ENCODE measurements at regions not wholly inside any gene's neighbourhood (a gene's known extent, or its start where the extent isn't known, plus 50 kb on each side); places are given as distances from the start of the nearest gene placed in this dataset.

- peaks cover 5 to 14% of the 10 kb centered on the region in 2 donors for H3K27me3 Mint-ChIP-seq
- CTCF ChIA-PET (ENCODE audit: partially characterized antibody) = interaction anchor here (1.8 kb wide), 1 partner anchor 36 kb away, joined by 5 read pairs; no protein-coding TSS in a partner anchor
Measured at GRCh38 chr11:19599681-19600080, 113.0 kb upstream of the NAV2 start.

GRCh38 chr11:19598876-19599486 lies 113.7 kb upstream of the NAV2 start:
- peaks cover 0 to 5% (median under 1%) of the 10 kb centered on the region in 8 donors for H3K9me3 Mint-ChIP-seq
- POLR2A ChIA-PET (ENCODE audit: partially characterized antibody) = no interaction called here
- H3K27ac Mint-ChIP-seq = no peak overlapping the region
- H3K4me1 ChIP-seq (ENCODE audit: insufficient read depth, low read length) = no peaks in the 10 kb centered on the region
- no peaks in the 10 kb centered on the region for H3K36me3 Mint-ChIP-seq
- no peak overlapping the region for H3K4me3 Mint-ChIP-seq
- no peaks in the 10 kb centered on the region for H3K36me3 ChIP-seq (ENCODE audit: insufficient read depth, low read length)
- intact Hi-C loops (cut with micrococcal nuclease) = no loop called here
- H3K27me3 ChIP-seq (ENCODE audit: insufficient read depth, low read length) = no peaks in the 10 kb centered on the region
- no peak overlapping the region for H3K4me3 ChIP-seq (ENCODE audit: low read length in 2 of 2)
- DNase-seq = no peak
- H3K4me1 Mint-ChIP-seq = no peaks in the 10 kb centered on the region
- no peaks in the 10 kb centered on the region for H3K9me3 ChIP-seq (ENCODE audit: control insufficient read depth in 1 of 2, low read length in 2 of 2)
- CTCF ChIA-PET (ENCODE audit: partially characterized antibody) = interaction anchor here (1.4 to 1.8 kb wide), 2 partner anchors 35 to 45 kb away, joined by 3 to 5 read pairs; no protein-coding TSS in a partner anchor
- peaks cover 5 to 14% of the 10 kb centered on the region in 2 donors for H3K27me3 Mint-ChIP-seq
- no peak overlapping the region for H3K27ac ChIP-seq (ENCODE audit: low read depth, low read length)

More at GRCh38 chr11:19599681-19600080, 113.0 kb upstream of the NAV2 start:
- no peaks in the 10 kb centered on the region for H3K36me3 ChIP-seq (ENCODE audit: insufficient read depth, low read length)
- no peak overlapping the region for H3K4me3 Mint-ChIP-seq
- H3K9me3 ChIP-seq (ENCODE audit: control insufficient read depth in 1 of 2, low read length in 2 of 2) = no peaks in the 10 kb centered on the region
- H3K4me3 ChIP-seq (ENCODE audit: low read length in 2 of 2) = no peak overlapping the region
- peaks cover 0 to 8% (median 3%) of the 10 kb centered on the region in 8 donors for H3K9me3 Mint-ChIP-seq
- H3K27ac ChIP-seq (ENCODE audit: low read depth, low read length) = no peak overlapping the region
- H3K4me1 ChIP-seq (ENCODE audit: insufficient read depth, low read length) = no peaks in the 10 kb centered on the region
- no peaks in the 10 kb centered on the region for H3K4me1 Mint-ChIP-seq
- POLR2A ChIA-PET (ENCODE audit: partially characterized antibody) = no interaction called here
- H3K27ac Mint-ChIP-seq = no peak overlapping the region
- intact Hi-C loops (cut with micrococcal nuclease) = no loop called here
- H3K27me3 ChIP-seq (ENCODE audit: insufficient read depth, low read length) = no peaks in the 10 kb centered on the region
- DNase-seq = no peak
- no peaks in the 10 kb centered on the region for H3K36me3 Mint-ChIP-seq

GRCh38 chr11:19598456-19598855 lies 114.2 kb upstream of the NAV2 start:
- H3K4me1 ChIP-seq (ENCODE audit: insufficient read depth, low read length) = no peaks in the 10 kb centered on the region
- H3K4me3 ChIP-seq (ENCODE audit: low read length in 2 of 2) = no peak overlapping the region
- H3K27ac Mint-ChIP-seq = no peak overlapping the region
- no peaks in the 10 kb centered on the region for H3K36me3 ChIP-seq (ENCODE audit: insufficient read depth, low read length)
- no peaks in the 10 kb centered on the region for H3K9me3 ChIP-seq (ENCODE audit: control insufficient read depth in 1 of 2, low read length in 2 of 2)
- H3K4me1 Mint-ChIP-seq = no peaks in the 10 kb centered on the region
- H3K27ac ChIP-seq (ENCODE audit: low read depth, low read length) = no peak overlapping the region
- ChIA-PET CTCF (ENCODE audit: partially characterized antibody) (interaction anchor here (1.3 to 1.8 kb wide), 3 partner anchors 13 to 44 kb away, joined by 3 to 5 read pairs (median 3); no protein-coding TSS in a partner anchor), POLR2A (ENCODE audit: partially characterized antibody) (no interaction called here)
- H3K36me3 Mint-ChIP-seq = no peaks in the 10 kb centered on the region
- intact Hi-C loops (cut with micrococcal nuclease) = no loop called here
- DNase-seq = no peak
- peaks cover 5 to 13% of the 10 kb centered on the region in 2 donors for H3K27me3 Mint-ChIP-seq
- no peak overlapping the region for H3K4me3 Mint-ChIP-seq
- H3K27me3 ChIP-seq (ENCODE audit: insufficient read depth, low read length) = no peaks in the 10 kb centered on the region
- peaks cover 0 to 2% (median 0%) of the 10 kb centered on the region in 8 donors for H3K9me3 Mint-ChIP-seq

- H3K27ac ChIP-seq (ENCODE audit: low read depth, low read length) = no peak overlapping the region
- H3K27me3 ChIP-seq (ENCODE audit: insufficient read depth, low read length) = no peaks in the 10 kb centered on the region
- Mint-ChIP-seq H3K4me1 (no peaks in the 10 kb centered on the region), H3K9me3 (peaks cover 0 to 2% (median 0%) of the 10 kb centered on the region in 8 donors), H3K36me3 (no peaks in the 10 kb centered on the region), H3K27ac (no peak overlapping the region), H3K4me3 (no peak overlapping the region), H3K27me3 (peaks cover 5 to 13% of the 10 kb centered on the region in 2 donors)
- no peak overlapping the region for H3K4me3 ChIP-seq (ENCODE audit: low read length in 2 of 2)
- no peak for DNase-seq
- POLR2A ChIA-PET (ENCODE audit: partially characterized antibody) = no interaction called here
- no peaks in the 10 kb centered on the region for H3K36me3 ChIP-seq (ENCODE audit: insufficient read depth, low read length)
- no peaks in the 10 kb centered on the region for H3K4me1 ChIP-seq (ENCODE audit: insufficient read depth, low read length)
- CTCF ChIA-PET (ENCODE audit: partially characterized antibody) = interaction anchor here (1.3 to 1.4 kb wide), 3 partner anchors 14 to 144 kb away, joined by 3 to 4 read pairs (median 3); no protein-coding TSS in a partner anchor
- H3K9me3 ChIP-seq (ENCODE audit: control insufficient read depth in 1 of 2, low read length in 2 of 2) = no peaks in the 10 kb centered on the region
- intact Hi-C loops (cut with micrococcal nuclease) = no loop called here
Measured at GRCh38 chr11:19597876-19598275, 114.8 kb upstream of the NAV2 start.

- no peaks in the 10 kb centered on the region for H3K4me1 ChIP-seq (ENCODE audit: insufficient read depth, low read length)
- CTCF ChIA-PET (ENCODE audit: partially characterized antibody) = interaction anchor here (1.3 to 1.4 kb wide), 3 partner anchors 14 to 145 kb away, joined by 3 to 4 read pairs (median 3); no protein-coding TSS in a partner anchor
- no peaks in the 10 kb centered on the region for H3K36me3 ChIP-seq (ENCODE audit: insufficient read depth, low read length)
- Mint-ChIP-seq H3K9me3 (peaks cover 0 to 2% (median 0%) of the 10 kb centered on the region in 8 donors), H3K27ac (no peak overlapping the region), H3K4me3 (no peak overlapping the region), H3K4me1 (no peaks in the 10 kb centered on the region), H3K27me3 (peaks cover 5 to 12% of the 10 kb centered on the region in 2 donors), H3K36me3 (no peaks in the 10 kb centered on the region)
- no peak overlapping the region for H3K27ac ChIP-seq (ENCODE audit: low read depth, low read length)
- POLR2A ChIA-PET (ENCODE audit: partially characterized antibody) = no interaction called here
- no peaks in the 10 kb centered on the region for H3K9me3 ChIP-seq (ENCODE audit: control insufficient read depth in 1 of 2, low read length in 2 of 2)
- DNase-seq = no peak
- intact Hi-C loops (cut with micrococcal nuclease) = no loop called here
- H3K27me3 ChIP-seq (ENCODE audit: insufficient read depth, low read length) = no peaks in the 10 kb centered on the region
- no peak overlapping the region for H3K4me3 ChIP-seq (ENCODE audit: low read length in 2 of 2)
Measured at GRCh38 chr11:19597206-19597605, 115.4 kb upstream of the NAV2 start.

GRCh38 chr11:19595840-19596751 lies 116.5 kb upstream of the NAV2 start:
- POLR2A ChIA-PET (ENCODE audit: partially characterized antibody) = no interaction called here

GRCh38 chr11:19595499-19595839 lies 117.2 kb upstream of the NAV2 start:
- no peak for DNase-seq
- Histone ChIP-seq H3K27me3 (ENCODE audit: insufficient read depth, low read length) (no peaks in the 10 kb centered on the region), H3K27ac (ENCODE audit: low read depth, low read length) (no peak overlapping the region), H3K4me3 (ENCODE audit: low read length in 2 of 2) (no peak overlapping the region), H3K9me3 (ENCODE audit: control insufficient read depth in 1 of 2, low read length in 2 of 2) (no peaks in the 10 kb centered on the region), H3K36me3 (ENCODE audit: insufficient read depth, low read length) (no peaks in the 10 kb centered on the region), H3K4me1 (ENCODE audit: insufficient read depth, low read length) (no peaks in the 10 kb centered on the region)
- Mint-ChIP-seq H3K9me3 (no peaks in the 10 kb centered on the region), H3K4me3 (no peak overlapping the region), H3K4me1 (no peaks in the 10 kb centered on the region), H3K27me3 (peaks cover 5 to 14% of the 10 kb centered on the region in 2 donors), H3K27ac (no peak overlapping the region), H3K36me3 (no peaks in the 10 kb centered on the region)
- intact Hi-C loops (cut with micrococcal nuclease) = no loop called here
- POLR2A ChIA-PET (ENCODE audit: partially characterized antibody) = no interaction called here
- CTCF ChIA-PET (ENCODE audit: partially characterized antibody) = no interaction called here

More at GRCh38 chr11:19595840-19596751, 116.5 kb upstream of the NAV2 start:
- Mint-ChIP-seq H3K36me3 (no peaks in the 10 kb centered on the region), H3K27me3 (peaks cover 5 to 14% of the 10 kb centered on the region in 2 donors), H3K9me3 (no peaks in the 10 kb centered on the region), H3K27ac (no peak overlapping the region), H3K4me1 (no peaks in the 10 kb centered on the region), H3K4me3 (no peak overlapping the region)
- Histone ChIP-seq H3K4me1 (ENCODE audit: insufficient read depth, low read length) (no peaks in the 10 kb centered on the region), H3K36me3 (ENCODE audit: insufficient read depth, low read length) (no peaks in the 10 kb centered on the region), H3K27ac (ENCODE audit: low read depth, low read length) (no peak overlapping the region), H3K9me3 (ENCODE audit: control insufficient read depth in 1 of 2, low read length in 2 of 2) (no peaks in the 10 kb centered on the region), H3K27me3 (ENCODE audit: insufficient read depth, low read length) (no peaks in the 10 kb centered on the region), H3K4me3 (ENCODE audit: low read length in 2 of 2) (no peak overlapping the region)
- intact Hi-C loops (cut with micrococcal nuclease) = no loop called here
- CTCF ChIA-PET (ENCODE audit: partially characterized antibody) = interaction anchor here (1.4 kb wide), 1 partner anchor 146 kb away, joined by 4 read pairs; no protein-coding TSS in a partner anchor
- no peak for DNase-seq
